Panc1 (cell line): ENCODE measurements at regions not wholly inside any gene's neighbourhood (a gene's known extent, or its start where the extent isn't known, plus 50 kb on each side); places are given as distances from the start of the nearest gene placed in this dataset.

Source experiments
- ATAC-seq: fragments of 200-7000 bp; cut with Tn5 transposase; 2 replicates; pipeline ENCODE4 v1.9.1; 2020; ENCODE audit warnings: mild to moderate bottlenecking, moderate library complexity
- BruUV-seq: library from RNA; stranded (reverse); fragments of 400-500 nt; replicated peaks from 2 replicates; lab custom pipeline; 2021; lab: Mats Ljungman, UMichigan
- CTCF ChIA-PET: fragments of 300-600 bp; sonication (Branson Sonifier 250); formaldehyde crosslinking; loops from one replicate; lab custom pipeline; 2022; ENCODE audit warnings: antibody characterized with exemption; lab: Charles Lee
- POLR2A ChIA-PET: fragments of 300-600 bp; sonication (Branson Sonifier 250); formaldehyde crosslinking; loops from one replicate; lab custom pipeline; 2022; ENCODE audit warnings: antibody characterized with exemption; lab: Charles Lee
- DNase-seq: peaks from one replicate; pipeline ENCODE4 v3.0.0-alpha.2; 2010; ENCODE audit warnings: low read depth, low spot score
- H3K27ac ChIP-seq: 2 replicates; pipeline ENCODE4 v1.5.1; 2011; ENCODE audit warnings: mild to moderate bottlenecking, low read length, inconsistent platforms
- H3K27me3 ChIP-seq: fragments of 200-500 bp; sonication (Bioruptor generic); 2 replicates; pipeline ENCODE4 v1.6.0; 2014; ENCODE audit warnings: low read length, inconsistent platforms; ENCODE audit not compliant: control insufficient read depth, insufficient read depth
- H3K36me3 ChIP-seq: fragments of 200-500 bp; sonication (Bioruptor generic); 2 replicates; pipeline ENCODE4 v1.5.1; 2014; ENCODE audit warnings: inconsistent platforms, mild to moderate bottlenecking, low read length, moderate library complexity; ENCODE audit not compliant: control insufficient read depth, insufficient read depth
- H3K4me1 ChIP-seq: 2 replicates; pipeline ENCODE4 v1.5.1; 2011; ENCODE audit warnings: inconsistent platforms, mild to moderate bottlenecking, low read length, moderate library complexity; ENCODE audit not compliant: control insufficient read depth, insufficient read depth
- H3K4me3 ChIP-seq, 2 experiments: 2 replicates each; pipeline ENCODE4 v1.5.1; 2011 to 2012; ENCODE audit warnings: low read depth in 2 of 2, low read length in 2 of 2, mild to moderate bottlenecking in 2 of 2, inconsistent platforms in 1 of 2, moderate library complexity in 1 of 2
- H3K9me3 ChIP-seq: fragments of 200-500 bp; sonication (Bioruptor generic); 2 replicates; pipeline ENCODE4 v1.5.1; 2014; ENCODE audit warnings: low read depth, mild to moderate bottlenecking, inconsistent platforms, low read length, moderate library complexity; ENCODE audit not compliant: control insufficient read depth, insufficient read depth
- POLR2AphosphoS5 ChIP-seq: IDR thresholded peaks from 2 replicates; pipeline ENCODE4 v1.6.1; 2012; ENCODE audit warnings: mild to moderate bottlenecking, low read depth, low read length, moderate library complexity
- SIN3A ChIP-seq: IDR thresholded peaks from 2 replicates; pipeline ENCODE4 v1.6.1; 2012; ENCODE audit warnings: low read depth, mild to moderate bottlenecking, low read length, moderate library complexity, borderline replicate concordance; ENCODE audit not compliant: insufficient read depth
- TCF7L2 ChIP-seq: IDR thresholded peaks from 2 replicates; pipeline ENCODE4 v1.6.1; 2011; ENCODE audit warnings: mild to moderate bottlenecking, low read depth, low read length, inconsistent platforms
- in situ Hi-C: cut with HindIII; loops from 2 replicates; pipeline ENCODE4 v1.10.0; 2016; ENCODE audit warnings: low sequenced_read_pairs, low pct_unique_long_range_greater_than_20kb
- intact Hi-C: fragments of 100-400 bp; cut with micrococcal nuclease; formaldehyde crosslinking; loops from one replicate; pipeline ENCODE4 v1.10.0; 2022; ENCODE audit not compliant: unreplicated experiment
- TF ChIP-seq, protein P1 (sequence below), 2 experiments: IDR thresholded peaks; 2 replicates each; pipeline ENCODE4 v1.6.1; 2011 to 2012; ENCODE audit warnings: low read depth in 2 of 2, control low read depth in 1 of 2, low read length in 1 of 2, mild to moderate bottlenecking in 1 of 2, moderate library complexity in 1 of 2; ENCODE audit not compliant: insufficient read depth in 1 of 2
- TF ChIP-seq, protein P2 (sequence below): fragments of 450-650 bp; IDR thresholded peaks from 2 replicates; pipeline ENCODE4 v1.5.1; 2017; ENCODE audit warnings: mild to moderate bottlenecking

GRCh38 chr14:104394409-104394851 is 185.1 kb upstream of the C14orf180 start:
- no peak for TF ChIP-seq POLR2AphosphoS5
- no peak for DNase-seq
- Histone ChIP-seq H3K4me1 (no peaks in the 10 kb centered on the region), H3K27ac (no peak overlapping the region), H3K27me3 (no peaks in the 10 kb centered on the region), H3K36me3 (no peaks in the 10 kb centered on the region), H3K4me3 (no peak overlapping the region), H3K9me3 (0 out of 2 replicates have a peak, but pooled peaks cover 3% of the 10 kb centered on the region)
- in situ Hi-C loops (no loop called here), intact Hi-C loops (no loop called here)
- ChIA-PET CTCF (no interaction called here), POLR2A (no interaction called here)
- no peak for ATAC-seq
- no TSS peak for BruUV-seq

DNA sequence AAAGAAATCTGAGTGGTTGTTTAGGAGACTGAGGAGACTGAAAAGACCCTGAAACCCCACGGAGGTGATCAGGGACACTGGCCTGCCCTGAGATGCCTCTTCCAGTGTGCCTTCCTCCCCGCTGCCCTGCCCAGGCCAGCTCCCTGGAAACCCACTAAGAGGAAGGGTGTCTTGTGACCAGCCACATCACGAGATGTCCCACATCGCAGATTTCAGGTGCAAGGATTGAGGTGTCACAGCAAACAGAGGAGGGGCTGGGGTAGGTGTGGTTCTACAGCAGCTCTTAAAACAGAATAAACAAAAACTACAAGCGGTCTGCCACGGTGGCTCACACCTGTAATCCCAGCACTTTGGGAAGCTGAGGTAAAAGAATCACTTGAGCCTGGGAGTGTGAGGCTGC is 184.3 kb upstream of the C14orf180 start:
- no peak for ATAC-seq
- BruUV-seq = no TSS peak
- Histone ChIP-seq H3K27me3 (no peaks in the 10 kb centered on the region), H3K9me3 (0 out of 2 replicates have a peak, but pooled peaks cover 3% of the 10 kb centered on the region), H3K4me1 (no peaks in the 10 kb centered on the region), H3K27ac (no peak overlapping the region), H3K4me3 (no peak overlapping the region), H3K36me3 (no peaks in the 10 kb centered on the region)
- in situ Hi-C loops = no loop called here
- no peak for DNase-seq
- intact Hi-C loops = no loop called here
- no peak for TF ChIP-seq POLR2AphosphoS5
- no peak for TF ChIP-seq TCF7L2
- TF ChIP-seq, protein P1, sequence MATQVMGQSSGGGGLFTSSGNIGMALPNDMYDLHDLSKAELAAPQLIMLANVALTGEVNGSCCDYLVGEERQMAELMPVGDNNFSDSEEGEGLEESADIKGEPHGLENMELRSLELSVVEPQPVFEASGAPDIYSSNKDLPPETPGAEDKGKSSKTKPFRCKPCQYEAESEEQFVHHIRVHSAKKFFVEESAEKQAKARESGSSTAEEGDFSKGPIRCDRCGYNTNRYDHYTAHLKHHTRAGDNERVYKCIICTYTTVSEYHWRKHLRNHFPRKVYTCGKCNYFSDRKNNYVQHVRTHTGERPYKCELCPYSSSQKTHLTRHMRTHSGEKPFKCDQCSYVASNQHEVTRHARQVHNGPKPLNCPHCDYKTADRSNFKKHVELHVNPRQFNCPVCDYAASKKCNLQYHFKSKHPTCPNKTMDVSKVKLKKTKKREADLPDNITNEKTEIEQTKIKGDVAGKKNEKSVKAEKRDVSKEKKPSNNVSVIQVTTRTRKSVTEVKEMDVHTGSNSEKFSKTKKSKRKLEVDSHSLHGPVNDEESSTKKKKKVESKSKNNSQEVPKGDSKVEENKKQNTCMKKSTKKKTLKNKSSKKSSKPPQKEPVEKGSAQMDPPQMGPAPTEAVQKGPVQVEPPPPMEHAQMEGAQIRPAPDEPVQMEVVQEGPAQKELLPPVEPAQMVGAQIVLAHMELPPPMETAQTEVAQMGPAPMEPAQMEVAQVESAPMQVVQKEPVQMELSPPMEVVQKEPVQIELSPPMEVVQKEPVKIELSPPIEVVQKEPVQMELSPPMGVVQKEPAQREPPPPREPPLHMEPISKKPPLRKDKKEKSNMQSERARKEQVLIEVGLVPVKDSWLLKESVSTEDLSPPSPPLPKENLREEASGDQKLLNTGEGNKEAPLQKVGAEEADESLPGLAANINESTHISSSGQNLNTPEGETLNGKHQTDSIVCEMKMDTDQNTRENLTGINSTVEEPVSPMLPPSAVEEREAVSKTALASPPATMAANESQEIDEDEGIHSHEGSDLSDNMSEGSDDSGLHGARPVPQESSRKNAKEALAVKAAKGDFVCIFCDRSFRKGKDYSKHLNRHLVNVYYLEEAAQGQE (IDR thresholded peaks at IDR 0.05; ENCODE audit: insufficient read depth in 1 of 2, low read depth in 2 of 2, low read length in 1 of 2) = no peak
- TF ChIP-seq SIN3A = no peak
- TF ChIP-seq, protein P2, sequence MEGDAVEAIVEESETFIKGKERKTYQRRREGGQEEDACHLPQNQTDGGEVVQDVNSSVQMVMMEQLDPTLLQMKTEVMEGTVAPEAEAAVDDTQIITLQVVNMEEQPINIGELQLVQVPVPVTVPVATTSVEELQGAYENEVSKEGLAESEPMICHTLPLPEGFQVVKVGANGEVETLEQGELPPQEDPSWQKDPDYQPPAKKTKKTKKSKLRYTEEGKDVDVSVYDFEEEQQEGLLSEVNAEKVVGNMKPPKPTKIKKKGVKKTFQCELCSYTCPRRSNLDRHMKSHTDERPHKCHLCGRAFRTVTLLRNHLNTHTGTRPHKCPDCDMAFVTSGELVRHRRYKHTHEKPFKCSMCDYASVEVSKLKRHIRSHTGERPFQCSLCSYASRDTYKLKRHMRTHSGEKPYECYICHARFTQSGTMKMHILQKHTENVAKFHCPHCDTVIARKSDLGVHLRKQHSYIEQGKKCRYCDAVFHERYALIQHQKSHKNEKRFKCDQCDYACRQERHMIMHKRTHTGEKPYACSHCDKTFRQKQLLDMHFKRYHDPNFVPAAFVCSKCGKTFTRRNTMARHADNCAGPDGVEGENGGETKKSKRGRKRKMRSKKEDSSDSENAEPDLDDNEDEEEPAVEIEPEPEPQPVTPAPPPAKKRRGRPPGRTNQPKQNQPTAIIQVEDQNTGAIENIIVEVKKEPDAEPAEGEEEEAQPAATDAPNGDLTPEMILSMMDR = no peak
- ChIA-PET POLR2A (no interaction called here), CTCF (no interaction called here)

DNA sequence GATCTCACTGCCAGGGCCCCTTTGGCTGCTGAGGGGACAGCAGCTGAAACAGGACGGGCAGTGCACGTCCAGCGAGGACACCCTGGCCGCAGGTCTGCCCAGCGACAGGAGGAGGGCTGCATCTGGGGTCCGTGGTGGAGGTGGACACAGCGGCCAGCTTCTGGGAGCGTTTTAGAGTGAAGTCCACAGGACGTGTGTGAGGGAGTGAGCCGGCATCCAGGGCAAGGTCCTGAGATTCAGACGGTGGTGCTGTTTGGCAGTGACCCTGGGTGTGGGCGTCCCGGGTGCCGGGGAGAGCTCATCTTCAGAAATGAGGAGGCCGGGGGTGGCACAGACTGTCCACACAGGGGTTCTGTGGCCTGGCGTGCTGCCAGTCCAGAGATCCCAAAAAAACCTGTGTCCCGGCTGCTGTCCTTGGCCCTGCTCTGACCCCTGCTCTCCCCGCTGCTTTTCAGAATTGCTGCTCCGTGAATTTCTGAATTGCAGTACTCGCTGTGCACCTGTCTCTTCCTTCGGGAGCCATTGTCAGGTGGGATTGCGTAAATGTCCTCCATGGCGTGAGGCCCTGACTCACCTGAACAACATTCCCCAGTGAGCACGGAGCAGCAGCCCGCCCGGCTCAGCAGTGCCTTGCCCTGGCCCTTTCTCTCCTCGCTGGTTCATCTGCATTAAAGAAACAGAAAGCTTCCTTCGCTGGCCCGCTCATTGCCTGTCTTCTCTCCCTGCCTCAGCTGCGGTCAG is 183.5 kb upstream of the C14orf180 start:
- H3K36me3 ChIP-seq = no peaks in the 10 kb centered on the region
- 0 out of 2 replicates have a peak, but pooled peaks cover 3% of the 10 kb centered on the region for H3K9me3 ChIP-seq
- H3K27ac ChIP-seq = no peak overlapping the region
- ChIA-PET CTCF (no interaction called here), POLR2A (no interaction called here)
- intact Hi-C loops (no loop called here), in situ Hi-C loops (no loop called here)
- ATAC-seq (no peak), DNase-seq (no peak)
- no peaks in the 10 kb centered on the region for H3K27me3 ChIP-seq
- TF ChIP-seq TCF7L2 (no peak), POLR2AphosphoS5 (no peak)
- TF ChIP-seq, protein P2 = no peak
- no peak overlapping the region for H3K4me3 ChIP-seq
- no peaks in the 10 kb centered on the region for H3K4me1 ChIP-seq
- BruUV-seq = no TSS peak
